Left renal pelvis (tissue), 4 donors: ENCODE measurements at regions not wholly inside any gene's neighbourhood (a gene's known extent, or its start where the extent isn't known, plus 50 kb on each side); places are given as distances from the start of the nearest gene placed in this dataset.
"Not testable (repeated sequence)": the region's sequence is repeated elsewhere in the genome, so short reads cannot be mapped to it uniquely, and the experiment has no call there.

Experiments used
- DNase-seq, 4 donors: peaks; one replicate each; pipeline ENCODE4 v3.0.0-alpha.2; 2013; ENCODE audit warnings: low read depth in 4 of 4, low spot score in 3 of 4

- no peak for DNase-seq
Measured at GRCh38 chr20:50354721-50355589, 155.2 kb upstream of the PTPN1 start.

DNA sequence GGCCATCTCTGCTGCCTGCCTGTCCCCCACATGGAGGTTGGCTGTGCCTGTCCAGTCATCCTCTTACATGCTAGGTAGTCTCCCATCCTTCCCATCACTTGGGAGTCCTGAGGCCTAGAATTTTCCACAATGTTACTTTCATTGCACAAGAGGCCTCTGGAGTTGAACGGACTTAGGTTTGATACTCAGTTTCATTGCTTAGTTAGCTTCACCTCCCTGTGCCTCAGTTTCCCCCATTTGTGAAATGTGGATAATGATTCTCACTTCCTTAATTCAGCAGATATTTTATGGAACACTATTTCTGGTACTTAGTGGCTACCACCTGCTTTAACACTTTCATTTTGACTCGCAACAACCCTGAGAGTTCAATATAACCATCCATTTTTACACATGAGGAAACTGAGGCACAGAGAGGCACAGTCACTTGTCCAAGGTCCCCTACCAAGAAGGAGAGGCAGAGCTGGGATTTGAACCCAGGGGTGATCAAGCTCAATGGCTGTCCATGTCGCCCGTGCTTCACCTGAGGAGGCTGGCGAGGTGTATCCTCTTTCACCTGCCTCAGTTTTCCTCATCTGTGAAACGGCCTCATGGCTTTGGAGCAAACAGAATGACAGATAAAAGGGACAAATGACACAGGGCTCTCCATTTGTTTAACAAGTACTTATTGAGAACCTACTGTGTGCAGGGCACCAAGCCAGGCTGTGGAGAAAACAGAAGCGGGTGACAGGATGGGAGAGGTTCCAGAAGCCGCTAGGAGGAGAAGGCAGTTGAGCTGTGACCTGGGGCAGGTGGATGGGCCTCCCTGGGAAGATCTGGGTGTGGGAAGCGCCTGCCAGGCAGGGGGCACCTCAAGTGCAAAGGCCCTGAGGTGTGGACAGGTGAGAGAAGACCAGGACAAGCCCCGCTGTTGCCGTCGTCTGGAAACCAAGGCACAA, 154.3 kb upstream of the PTPN1 start:
- no peak for DNase-seq

DNA sequence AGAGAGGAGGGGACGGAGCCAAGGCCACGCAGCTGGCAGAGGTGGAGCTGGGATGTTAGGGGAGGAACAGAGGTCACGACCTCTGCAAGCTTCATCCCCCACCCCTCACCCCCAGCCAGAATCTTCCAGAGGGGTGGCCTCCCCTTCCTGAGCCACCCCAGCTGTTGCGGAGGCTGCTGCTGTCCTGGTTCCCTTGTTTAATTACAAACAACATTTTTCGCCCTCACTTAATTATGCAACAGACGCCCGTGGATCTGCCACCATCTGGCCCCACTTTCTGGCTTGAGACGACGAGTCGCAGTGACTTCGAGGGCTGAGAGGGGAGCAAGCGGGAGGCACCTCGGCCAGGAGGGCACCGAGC, 153.7 kb upstream of the PTPN1 start:
- no peak for DNase-seq

- no peak for DNase-seq
Measured at GRCh38 chr20:50356962-50357782, 153.0 kb upstream of the PTPN1 start.

GRCh38 chr20:50357783-50358161, 152.4 kb upstream of the PTPN1 start:
- no peak for DNase-seq

- DNase-seq, result no peak
Measured at GRCh38 chr20:50358166-50358565, 152.0 kb upstream of the PTPN1 start.

DNA sequence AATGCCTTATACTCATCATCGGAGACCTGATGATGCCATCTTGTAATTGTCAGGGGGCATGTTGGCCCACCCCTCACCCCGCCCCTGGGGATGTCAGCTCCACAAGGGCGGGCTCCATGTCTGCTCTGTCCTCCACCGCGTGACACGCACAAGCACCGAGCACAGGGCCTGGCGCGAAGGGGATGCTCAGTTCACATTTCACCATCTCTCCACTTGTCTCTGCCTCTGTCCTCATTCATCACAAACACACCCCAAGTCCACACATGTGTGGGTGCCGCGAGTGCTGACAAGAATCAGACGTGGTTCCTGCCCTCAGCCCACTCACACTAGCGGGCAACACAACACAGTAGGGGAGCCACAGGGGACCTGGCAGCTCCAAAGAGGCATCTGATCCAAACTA, 151.2 kb upstream of the PTPN1 start:
- DNase-seq, result no peak

- no peak for DNase-seq
Measured at GRCh38 chr20:50359607-50360217, 150.5 kb upstream of the PTPN1 start.

GRCh38 chr20:50360218-50360672, 149.9 kb upstream of the PTPN1 start:
- no peak for DNase-seq

DNA sequence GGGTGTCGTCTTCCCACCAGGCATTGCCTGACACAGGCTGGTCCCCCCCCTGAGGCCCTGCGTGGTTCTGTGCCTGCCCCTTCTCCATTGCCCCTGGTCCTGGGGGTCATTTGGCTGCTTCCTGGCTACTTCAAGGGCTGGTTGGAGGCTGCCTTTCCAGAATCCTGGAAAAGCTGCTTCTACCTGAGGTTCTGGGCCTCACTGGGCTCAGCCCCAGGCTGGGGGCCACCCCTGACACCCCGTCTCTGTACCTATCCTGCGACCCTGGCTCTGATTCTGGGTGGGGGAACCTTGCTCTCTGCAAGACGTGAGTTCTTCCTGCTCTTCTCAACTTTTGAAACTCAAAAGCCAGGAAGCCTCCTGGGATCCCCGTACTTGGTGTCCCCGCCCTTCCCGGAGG, 149.3 kb upstream of the PTPN1 start:
- DNase-seq, result no peak

DNA sequence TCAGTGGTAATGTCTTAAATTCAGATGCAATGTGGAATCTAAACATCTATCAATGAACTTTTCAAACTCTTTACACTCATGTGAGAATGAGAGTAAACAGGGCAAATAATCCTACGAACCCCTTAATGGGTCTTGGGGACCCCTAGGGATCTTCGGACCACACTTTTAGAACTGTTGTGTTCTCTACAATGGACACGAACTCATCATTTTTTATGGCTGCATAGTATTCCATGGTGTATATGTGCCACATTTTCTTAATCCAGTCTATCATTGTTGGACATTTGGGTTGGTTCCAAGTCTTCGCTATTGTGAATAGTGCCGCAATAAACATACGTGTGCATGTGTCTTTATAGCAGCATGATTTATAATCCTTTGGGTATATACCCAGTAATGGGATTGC, 148.0 kb upstream of the PTPN1 start:
- not testable (repeated sequence) for DNase-seq

- no peak for DNase-seq
Measured at GRCh38 chr20:50363027-50363426, 147.2 kb upstream of the PTPN1 start.

DNA sequence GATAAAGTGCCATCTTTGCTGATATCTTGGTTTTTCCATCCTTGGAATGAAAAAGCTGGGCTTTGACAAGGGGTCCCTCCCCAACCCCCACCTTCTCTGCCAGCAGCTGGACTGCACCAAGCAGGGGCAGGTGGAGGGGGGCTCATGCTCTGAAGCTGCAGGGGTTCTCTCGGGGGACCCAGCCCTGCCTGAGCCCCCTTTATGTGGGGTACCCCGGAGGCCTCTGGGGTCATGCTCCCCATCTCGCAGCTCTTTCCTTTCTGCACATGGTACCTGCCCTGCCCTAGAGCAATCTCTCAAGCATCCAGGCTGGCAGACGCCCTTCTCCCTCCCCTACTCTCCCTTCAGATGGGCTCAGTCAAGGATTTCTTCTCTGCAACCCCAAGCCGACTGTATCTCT, 146.7 kb upstream of the PTPN1 start:
- no peak for DNase-seq

- no peak for DNase-seq
Measured at GRCh38 chr20:50364542-50364941, 145.6 kb upstream of the PTPN1 start.

- DNase-seq, result peak; percentile 46 to 55 (median 52)
Measured at GRCh38 chr20:50366270-50367103, 143.7 kb upstream of the PTPN1 start.

DNA sequence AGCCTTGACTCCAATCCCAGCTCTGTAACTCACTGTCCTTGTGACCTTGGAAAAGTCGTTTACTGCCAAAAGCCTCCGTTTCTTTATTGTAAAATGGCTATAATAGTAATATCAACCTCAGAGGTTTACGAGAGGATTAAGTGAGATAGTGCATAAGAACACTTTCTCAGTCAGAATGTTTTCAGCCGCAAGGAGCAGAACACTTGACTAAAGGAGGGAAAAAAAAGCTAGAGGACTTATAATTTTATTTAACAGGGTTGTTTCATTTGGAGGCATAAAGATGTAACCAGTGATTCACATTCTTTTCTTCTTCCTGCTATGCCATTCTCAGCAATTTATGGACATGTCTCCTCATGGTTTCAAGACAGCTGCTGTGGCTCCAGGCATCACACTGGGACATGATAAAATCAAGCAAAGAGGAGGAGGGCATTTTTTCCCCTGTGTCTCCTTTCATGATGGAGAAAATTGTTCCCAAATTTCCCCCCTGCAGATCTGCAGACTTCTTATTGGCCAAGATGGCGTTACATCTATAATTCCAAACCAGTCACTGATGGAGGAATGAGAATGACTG, 143.0 kb upstream of the PTPN1 start:
- DNase-seq, result no peak

DNA sequence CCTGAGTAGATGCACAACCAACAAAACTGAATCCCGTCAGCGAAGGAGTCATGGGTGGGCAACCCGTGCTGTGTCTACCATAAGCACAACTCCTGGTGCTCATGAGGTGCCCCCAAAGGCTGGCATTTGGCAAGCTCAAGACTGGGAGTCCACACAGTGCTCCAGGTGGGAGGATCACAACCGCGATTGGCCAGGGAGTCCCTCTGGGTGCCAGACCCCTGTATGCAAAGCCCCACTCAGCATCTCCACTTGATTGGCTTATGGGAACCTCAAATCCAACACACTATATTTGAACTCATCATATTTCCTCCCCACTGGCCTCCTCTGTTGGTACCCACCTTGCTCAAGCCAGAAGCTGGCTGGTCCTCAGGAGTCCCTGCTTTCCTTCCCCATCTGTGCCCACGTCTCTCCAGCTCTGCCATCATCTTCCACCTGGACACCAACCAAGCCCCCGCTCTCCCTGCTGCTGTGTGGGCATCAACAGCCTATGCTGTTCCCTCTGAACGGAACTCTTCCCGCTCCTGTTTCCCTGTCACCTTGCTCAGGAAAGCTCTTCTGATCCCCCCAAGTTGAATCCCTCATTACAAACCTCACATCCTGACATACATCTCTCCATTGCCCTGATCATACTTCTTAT, 142.3 kb upstream of the PTPN1 start:
- DNase-seq, result no peak

DNA sequence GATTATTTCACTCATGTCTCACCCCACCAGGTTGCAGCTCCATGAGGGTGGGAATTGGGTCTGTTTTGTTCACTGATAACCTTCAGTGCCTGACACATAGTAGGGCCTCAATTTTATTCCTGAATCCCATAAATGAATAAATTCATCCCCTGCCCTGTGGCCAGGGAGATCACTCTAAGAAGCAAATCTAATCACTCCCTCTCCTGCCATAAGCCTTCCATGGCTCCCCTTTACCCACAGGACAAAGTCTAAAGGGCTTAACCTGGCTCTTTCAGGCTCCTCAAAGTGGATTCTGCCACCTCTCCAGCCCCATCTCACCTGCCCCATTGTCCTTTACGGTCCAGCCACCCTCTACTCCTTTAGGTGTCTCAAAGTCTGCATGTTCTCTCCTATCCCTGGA, 141.8 kb upstream of the PTPN1 start:
- DNase-seq, result no peak

GRCh38 chr20:50368813-50369224, 141.4 kb upstream of the PTPN1 start:
- DNase-seq, result no peak
